ENCODE measurements at regions not wholly inside any gene's neighbourhood (a gene's known extent, or its start where the extent isn't known, plus 50 kb on each side); places are given as distances from the start of the nearest gene placed in this dataset.

- DNase-seq: peak; percentile 17
Measured at GRCh38 chrY:19354061-19354856, 390.3 kb downstream of the KDM5D start.

- DNase-seq: no peak
Measured at GRCh38 chrY:19351616-19352015, 392.9 kb downstream of the KDM5D start.

GRCh38 chrY:19321701-19322100 is 422.8 kb downstream of the KDM5D start:
- no peak for DNase-seq

- DNase-seq: no peak
Measured at GRCh38 chrY:19319135-19319534, 425.4 kb downstream of the KDM5D start.

- DNase-seq: no peak
Measured at GRCh38 chrY:19317271-19317987, 427.1 kb downstream of the KDM5D start.

GRCh38 chrY:19307627-19308026 is 436.9 kb downstream of the KDM5D start:
- DNase-seq: no peak

GRCh38 chrY:19303136-19303535 is 441.4 kb downstream of the KDM5D start:
- DNase-seq: no peak

- no peak for DNase-seq
Measured at GRCh38 chrY:19290925-19291324, 453.6 kb downstream of the KDM5D start.

GRCh38 chrY:19274076-19274475 is 470.4 kb downstream of the KDM5D start:
- no peak for DNase-seq

GRCh38 chrY:19268331-19268730 is 476.2 kb downstream of the KDM5D start:
- DNase-seq: no peak

- DNase-seq: no peak
Measured at GRCh38 chrY:19265404-19265803, 479.1 kb downstream of the KDM5D start.

- DNase-seq: no peak
Measured at GRCh38 chrY:19262310-19262709, 482.2 kb downstream of the KDM5D start.

- DNase-seq: no peak
Measured at GRCh38 chrY:19232276-19232994, 458.9 kb upstream of the HSFY2 start.

GRCh38 chrY:19220784-19221183 is 447.2 kb upstream of the HSFY2 start:
- no peak for DNase-seq

GRCh38 chrY:19208915-19209314 is 435.4 kb upstream of the HSFY2 start:
- DNase-seq: no peak

GRCh38 chrY:19207048-19207447 is 433.5 kb upstream of the HSFY2 start:
- no peak for DNase-seq

GRCh38 chrY:19180824-19181223 is 407.3 kb upstream of the HSFY2 start:
- DNase-seq: no peak

GRCh38 chrY:19168202-19168565 is 394.6 kb upstream of the HSFY2 start:
- no peak for DNase-seq

GRCh38 chrY:19167319-19168201 is 394.0 kb upstream of the HSFY2 start:
- no peak for DNase-seq

GRCh38 chrY:19148783-19149182 is 375.2 kb upstream of the HSFY2 start:
- no peak for DNase-seq

- no peak for DNase-seq
Measured at GRCh38 chrY:19146296-19146695, 372.8 kb upstream of the HSFY2 start.

- DNase-seq: no peak
Measured at GRCh38 chrY:19142093-19142492, 368.6 kb upstream of the HSFY2 start.

Measured in fibroblast of skin of back (primary cell).